ENCODE measurements at regions not wholly inside any gene's neighbourhood (a gene's known extent, or its start where the extent isn't known, plus 50 kb on each side); places are given as distances from the start of the nearest gene placed in this dataset.

GRCh38 chr1:5497503-5497902 is 494.7 kb downstream of the NPHP4 start:
- H3K27ac ChIP-seq: no peak overlapping the region
- no peaks in the 10 kb centered on the region for H3K36me3 ChIP-seq
- H2AFZ ChIP-seq (replicated peaks): no peak overlapping the region
- H3K79me2 ChIP-seq (ENCODE audit: low read depth): no peaks in the 10 kb centered on the region
- H3K27ac Mint-ChIP-seq: no peak overlapping the region
- peaks cover 20% of the 10 kb centered on the region for H3K4me1 ChIP-seq
- H3F3A ChIP-seq (ENCODE audit: low read depth): peaks cover 4% of the 10 kb centered on the region
- no peak overlapping the region for H3K4me3 ChIP-seq
- H3K9me3 ChIP-seq (ENCODE audit: low read depth): no peaks in the 10 kb centered on the region
- H3K27me3 ChIP-seq: no peaks in the 10 kb centered on the region
- H3K4me3 Mint-ChIP-seq: no peak overlapping the region
- no peak overlapping the region for H3K9ac ChIP-seq
- peaks cover 20% of the 10 kb centered on the region for H3K4me1 Mint-ChIP-seq
- no peak for TF ChIP-seq EZH2phosphoT487 (IDR thresholded peaks at IDR 0.05)
- TF ChIP-seq, protein P1, sequence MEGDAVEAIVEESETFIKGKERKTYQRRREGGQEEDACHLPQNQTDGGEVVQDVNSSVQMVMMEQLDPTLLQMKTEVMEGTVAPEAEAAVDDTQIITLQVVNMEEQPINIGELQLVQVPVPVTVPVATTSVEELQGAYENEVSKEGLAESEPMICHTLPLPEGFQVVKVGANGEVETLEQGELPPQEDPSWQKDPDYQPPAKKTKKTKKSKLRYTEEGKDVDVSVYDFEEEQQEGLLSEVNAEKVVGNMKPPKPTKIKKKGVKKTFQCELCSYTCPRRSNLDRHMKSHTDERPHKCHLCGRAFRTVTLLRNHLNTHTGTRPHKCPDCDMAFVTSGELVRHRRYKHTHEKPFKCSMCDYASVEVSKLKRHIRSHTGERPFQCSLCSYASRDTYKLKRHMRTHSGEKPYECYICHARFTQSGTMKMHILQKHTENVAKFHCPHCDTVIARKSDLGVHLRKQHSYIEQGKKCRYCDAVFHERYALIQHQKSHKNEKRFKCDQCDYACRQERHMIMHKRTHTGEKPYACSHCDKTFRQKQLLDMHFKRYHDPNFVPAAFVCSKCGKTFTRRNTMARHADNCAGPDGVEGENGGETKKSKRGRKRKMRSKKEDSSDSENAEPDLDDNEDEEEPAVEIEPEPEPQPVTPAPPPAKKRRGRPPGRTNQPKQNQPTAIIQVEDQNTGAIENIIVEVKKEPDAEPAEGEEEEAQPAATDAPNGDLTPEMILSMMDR (IDR thresholded peaks at IDR 0.05): no peak
- TF ChIP-seq EZH2 (IDR thresholded peaks at IDR 0.05): no peak
- H3K4me2 ChIP-seq: no peak overlapping the region
- no peak for DNase-seq (ENCODE audit: low spot score)
- H3K36me3 Mint-ChIP-seq: no peaks in the 10 kb centered on the region
- no peaks in the 10 kb centered on the region for H4K20me1 ChIP-seq (ENCODE audit: low read depth)
- no peaks in the 10 kb centered on the region for H3K9me3 Mint-ChIP-seq
- H3K27me3 Mint-ChIP-seq (ENCODE audit: insufficient read depth, low read depth): peaks cover 13% of the 10 kb centered on the region

GRCh38 chr1:5495596-5496410 is 496.4 kb downstream of the NPHP4 start:
- H2AFZ ChIP-seq (replicated peaks): no peak overlapping the region
- no peak overlapping the region for H3K27ac Mint-ChIP-seq
- no peak overlapping the region for H3K9ac ChIP-seq
- H3K4me2 ChIP-seq: no peak overlapping the region
- no peaks in the 10 kb centered on the region for H3K36me3 ChIP-seq
- peaks cover 20% of the 10 kb centered on the region for H3K4me1 ChIP-seq
- peaks cover 10% of the 10 kb centered on the region for H3K27me3 Mint-ChIP-seq (ENCODE audit: insufficient read depth, low read depth)
- peaks cover 20% of the 10 kb centered on the region for H3K4me1 Mint-ChIP-seq
- no peak for DNase-seq (ENCODE audit: low spot score)
- H3K79me2 ChIP-seq (ENCODE audit: low read depth): no peaks in the 10 kb centered on the region
- H3K4me3 Mint-ChIP-seq: no peak overlapping the region
- H3K27ac ChIP-seq: no peak overlapping the region
- no peaks in the 10 kb centered on the region for H3K9me3 Mint-ChIP-seq
- no peaks in the 10 kb centered on the region for H3K36me3 Mint-ChIP-seq
- no peaks in the 10 kb centered on the region for H3K9me3 ChIP-seq (ENCODE audit: low read depth)
- no peaks in the 10 kb centered on the region for H4K20me1 ChIP-seq (ENCODE audit: low read depth)
- no peak overlapping the region for H3K4me3 ChIP-seq
- TF ChIP-seq EZH2 (IDR thresholded peaks at IDR 0.05) (no peak), EZH2phosphoT487 (IDR thresholded peaks at IDR 0.05) (no peak)
- TF ChIP-seq, protein P1 (IDR thresholded peaks at IDR 0.05): no peak
- peaks cover 4% of the 10 kb centered on the region for H3F3A ChIP-seq (ENCODE audit: low read depth)
- H3K27me3 ChIP-seq: no peaks in the 10 kb centered on the region

- no peaks in the 10 kb centered on the region for H3K36me3 Mint-ChIP-seq
- no peak overlapping the region for H3K9ac ChIP-seq
- no peaks in the 10 kb centered on the region for H3K36me3 ChIP-seq
- no peaks in the 10 kb centered on the region for H3K79me2 ChIP-seq (ENCODE audit: low read depth)
- H3K4me1 Mint-ChIP-seq: peaks cover 20% of the 10 kb centered on the region
- H3K27me3 Mint-ChIP-seq (ENCODE audit: insufficient read depth, low read depth): peaks cover 7% of the 10 kb centered on the region
- no peak overlapping the region for H2AFZ ChIP-seq (replicated peaks)
- H3K4me3 ChIP-seq: no peak overlapping the region
- no peak overlapping the region for H3K27ac Mint-ChIP-seq
- no peaks in the 10 kb centered on the region for H3K9me3 ChIP-seq (ENCODE audit: low read depth)
- peaks cover 4% of the 10 kb centered on the region for H3F3A ChIP-seq (ENCODE audit: low read depth)
- H3K9me3 Mint-ChIP-seq: no peaks in the 10 kb centered on the region
- H3K27me3 ChIP-seq: no peaks in the 10 kb centered on the region
- no peak overlapping the region for H3K4me2 ChIP-seq
- H3K4me3 Mint-ChIP-seq: no peak overlapping the region
- no peak for TF ChIP-seq EZH2 (IDR thresholded peaks at IDR 0.05)
- TF ChIP-seq EZH2phosphoT487 (IDR thresholded peaks at IDR 0.05): no peak
- TF ChIP-seq, protein P1 (IDR thresholded peaks at IDR 0.05): no peak
- peaks cover 20% of the 10 kb centered on the region for H3K4me1 ChIP-seq
- no peak overlapping the region for H3K27ac ChIP-seq
- no peak for DNase-seq (ENCODE audit: low spot score)
- H4K20me1 ChIP-seq (ENCODE audit: low read depth): no peaks in the 10 kb centered on the region
These were observed 497.7 kb downstream of the NPHP4 start for GRCh38 chr1:5494518-5494917.

All from neural progenitor cell (in vitro differentiated cells).